Activated CD4-positive, alpha-beta T cell treated with anti-CD3 and anti-CD28 coated beads for 1 hour (primary cell): ENCODE measurements at regions not wholly inside any gene's neighbourhood (a gene's known extent, or its start where the extent isn't known, plus 50 kb on each side); places are given as distances from the start of the nearest gene placed in this dataset.

Experiments used
- DNase-seq: peaks from one replicate; pipeline ENCODE4 v3.0.0-alpha.2; 2020

GRCh38 chr12:93015871-93016751 lies 87.0 kb upstream of the EEA1 start:
- no peak for DNase-seq

GRCh38 chr12:93016752-93017350 lies 87.8 kb upstream of the EEA1 start:
- no peak for DNase-seq

- DNase-seq: no peak
Observed at GRCh38 chr12:93018610-93019009, 89.5 kb upstream of the EEA1 start.

GRCh38 chr12:93019212-93019927 lies 90.3 kb upstream of the EEA1 start:
- DNase-seq: no peak

- no peak for DNase-seq
Observed at GRCh38 chr12:93019975-93020630, 91.0 kb upstream of the EEA1 start.

GRCh38 chr12:93020631-93021597 lies 91.8 kb upstream of the EEA1 start:
- DNase-seq: no peak

GRCh38 chr12:93022603-93023340 lies 93.7 kb upstream of the EEA1 start:
- no peak for DNase-seq

- no peak for DNase-seq
Observed at GRCh38 chr12:93025145-93026103, 96.3 kb upstream of the EEA1 start.

GRCh38 chr12:93027041-93027440 lies 97.9 kb upstream of the EEA1 start:
- DNase-seq: no peak

GRCh38 chr12:93029091-93029490 lies 100.0 kb upstream of the EEA1 start:
- DNase-seq: no peak

GRCh38 chr12:93031028-93031427 lies 101.9 kb upstream of the EEA1 start:
- DNase-seq: no peak

- DNase-seq: no peak
Observed at GRCh38 chr12:93032758-93033157, 103.7 kb upstream of the EEA1 start.

GRCh38 chr12:93033948-93034347 lies 104.9 kb upstream of the EEA1 start:
- DNase-seq: no peak

GRCh38 chr12:93039062-93039461 lies 110.0 kb upstream of the EEA1 start:
- no peak for DNase-seq

GRCh38 chr12:93039930-93040329 lies 110.8 kb upstream of the EEA1 start:
- DNase-seq: no peak

GRCh38 chr12:93040367-93040766 lies 111.3 kb upstream of the EEA1 start:
- DNase-seq: no peak

GRCh38 chr12:93041416-93041815 lies 112.3 kb upstream of the EEA1 start:
- DNase-seq: no peak

GRCh38 chr12:93042283-93042682 lies 113.2 kb upstream of the EEA1 start:
- no peak for DNase-seq

- no peak for DNase-seq
Observed at GRCh38 chr12:93042684-93043083, 113.6 kb upstream of the EEA1 start.
